Body of pancreas (tissue), 4 donors: ENCODE measurements at regions not wholly inside any gene's neighbourhood (a gene's known extent, or its start where the extent isn't known, plus 50 kb on each side); places are given as distances from the start of the nearest gene placed in this dataset.

Experiments
- CTCF ChIP-seq, 7 experiments: fragments of 450-650 bp in 4 of 7; fragments of 200-600 bp in 3 of 7; sonication (generic) in 3 of 7; IDR thresholded peaks; one replicate each; pipeline ENCODE4 v1.5.1; 2016 to 2019; ENCODE audit warnings: antibody characterized with exemption in 7 of 7
- POLR2A ChIP-seq, 3 donors: fragments of 450-650 bp; IDR thresholded peaks; one replicate each; pipeline ENCODE4 v1.6.1; 2016; ENCODE audit warnings: antibody characterized with exemption in 3 of 3, mild to moderate bottlenecking in 2 of 3

GRCh38 chr10:120741396-120741795 lies 109.8 kb upstream of the WDR11 start:
- TF ChIP-seq CTCF (IDR thresholded peaks at IDR 0.05) = no peak
- TF ChIP-seq POLR2A (IDR thresholded peaks at IDR 0.05) = no peak
